ENCODE measurements at regions not wholly inside any gene's neighbourhood (a gene's known extent, or its start where the extent isn't known, plus 50 kb on each side); places are given as distances from the start of the nearest gene placed in this dataset.
"Not testable (repeated sequence)": the region's sequence is repeated elsewhere in the genome, so short reads cannot be mapped to it uniquely, and the experiment has no call there.

DNA sequence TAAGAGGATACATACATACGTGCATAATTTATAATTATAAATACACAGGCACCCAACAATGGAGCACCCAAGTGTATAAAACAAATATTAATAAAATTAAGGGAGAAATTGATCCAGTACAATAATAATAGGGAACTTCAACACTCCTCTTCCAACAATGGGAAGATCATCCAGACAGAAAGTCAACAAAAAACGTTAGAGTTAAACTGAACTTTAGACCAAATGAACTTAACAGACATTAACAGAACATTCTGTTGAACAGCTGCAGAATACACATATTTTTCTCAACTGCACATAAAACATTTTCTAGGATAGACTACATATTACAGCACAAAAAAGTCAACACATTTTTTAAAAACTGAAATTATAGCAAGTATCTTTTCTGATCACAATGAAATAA is 339.7 kb downstream of the CGGBP1 start:
- DNase-seq (ENCODE audit: low read depth), result no peak

DNA sequence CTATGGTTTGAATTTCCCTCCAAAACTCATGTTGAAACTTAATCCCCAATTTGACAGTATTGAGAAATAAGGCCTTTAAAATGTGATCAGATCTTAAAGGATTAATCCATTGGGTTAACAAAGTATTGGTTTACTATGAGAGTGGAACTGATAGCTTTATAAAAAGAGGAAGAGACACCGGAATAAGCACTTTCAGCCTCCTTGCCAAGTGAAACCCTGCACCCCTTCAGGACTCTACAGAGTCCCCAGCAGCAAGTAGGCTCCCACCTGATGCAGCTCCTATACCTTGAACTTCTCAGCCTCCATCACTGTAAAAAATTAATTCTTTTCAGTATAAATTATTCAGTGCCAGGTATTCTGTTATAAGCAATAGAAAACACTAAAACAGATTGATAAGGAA is 348.3 kb downstream of the CGGBP1 start:
- DNase-seq (ENCODE audit: low read depth), result no peak

DNA sequence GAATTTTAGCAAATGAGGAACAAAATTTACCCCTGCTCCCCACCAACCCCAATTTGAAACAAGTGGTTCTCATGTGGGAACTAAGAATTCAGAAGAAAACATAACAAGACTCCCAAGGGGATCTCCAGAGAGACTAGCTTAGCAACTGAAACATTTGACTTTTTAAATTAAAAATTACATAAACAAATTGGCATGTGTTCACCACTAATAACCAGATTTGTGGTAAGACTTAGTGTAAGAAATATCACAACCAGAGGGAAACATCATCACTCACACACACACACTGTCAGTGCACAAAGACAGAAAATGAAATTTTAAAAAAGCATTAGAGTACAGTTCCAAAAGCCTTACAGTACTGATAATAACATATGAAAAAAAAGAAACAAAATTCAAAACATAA is 348.8 kb downstream of the CGGBP1 start:
- no peak for DNase-seq (ENCODE audit: low read depth)

DNA sequence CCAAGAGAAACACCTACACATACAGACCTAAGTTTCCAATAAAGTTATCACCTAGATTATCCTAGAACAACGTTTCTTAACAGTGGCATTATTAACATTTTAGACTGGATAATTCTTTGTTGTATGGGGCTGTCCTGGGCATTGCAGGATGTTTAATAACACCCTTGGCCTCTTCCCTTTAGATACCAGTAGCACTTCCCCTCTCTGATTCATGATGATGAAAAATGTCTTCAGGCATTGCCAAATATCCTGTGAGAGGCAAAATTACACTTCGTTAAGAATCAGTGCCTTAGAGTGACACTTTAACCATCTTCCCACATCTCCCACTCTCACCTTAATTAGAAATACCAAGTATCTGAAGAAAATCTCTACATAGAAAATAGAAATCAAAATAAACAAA is 352.6 kb downstream of the CGGBP1 start:
- DNase-seq (ENCODE audit: low read depth), result no peak

DNA sequence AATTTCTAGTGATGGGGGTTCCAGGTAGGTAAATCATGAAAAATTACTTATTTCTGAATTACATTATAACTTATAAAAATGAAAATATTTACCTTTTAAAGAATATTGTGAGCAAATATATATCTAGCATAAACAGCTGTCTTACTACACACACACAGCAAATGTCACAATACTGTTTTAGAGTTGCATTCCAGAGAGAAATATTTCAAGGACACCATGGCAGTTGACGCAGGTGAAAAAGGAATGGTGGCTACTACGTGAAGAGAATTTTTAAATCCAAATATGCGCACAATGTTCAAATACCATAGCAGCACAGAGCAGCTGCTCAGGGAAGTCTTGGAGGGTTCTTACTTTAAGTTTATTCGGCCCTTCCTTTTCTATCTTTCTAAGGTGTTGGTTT is 356.2 kb downstream of the CGGBP1 start:
- DNase-seq (ENCODE audit: low read depth), result no peak

DNA sequence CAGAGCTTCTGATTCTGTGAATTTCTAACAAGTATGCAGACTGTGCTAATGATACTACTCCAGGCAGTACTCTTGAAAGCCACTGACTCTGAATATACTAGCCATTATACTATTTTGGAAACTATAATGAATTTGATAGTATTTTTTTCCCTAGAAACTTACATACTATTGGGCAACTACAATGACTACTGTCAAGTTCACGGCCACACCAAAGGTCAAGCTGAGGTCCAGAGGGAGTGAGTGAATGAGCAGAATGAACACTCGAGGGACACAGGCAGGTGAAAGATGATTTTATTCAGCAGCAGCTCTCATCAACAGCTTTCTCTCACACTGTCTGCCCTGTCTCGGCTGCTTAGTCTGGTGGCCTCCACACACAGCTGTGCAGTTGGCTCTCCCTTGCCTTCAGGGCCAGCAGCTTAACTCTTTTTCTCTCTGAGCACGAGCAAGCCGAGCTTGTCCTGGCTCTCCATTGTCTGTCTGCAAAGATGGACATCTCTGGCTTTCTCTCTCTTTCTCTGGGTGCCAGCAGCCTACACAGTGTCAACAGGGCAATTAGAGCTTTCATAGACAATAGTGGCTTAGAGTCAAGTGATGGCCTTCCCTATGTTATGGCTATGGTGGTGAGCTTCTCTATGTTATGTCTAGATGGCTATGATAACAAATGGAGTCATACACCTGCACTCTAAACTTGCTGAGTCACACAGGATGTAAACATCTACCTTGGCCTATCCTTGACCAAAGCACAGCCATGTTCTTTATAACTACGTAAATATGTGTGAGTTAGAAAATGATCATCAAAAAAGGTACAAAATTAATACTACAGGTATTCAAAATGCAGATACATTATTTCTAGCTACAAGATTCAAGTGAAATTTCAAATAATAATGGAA is 362.4 kb downstream of the CGGBP1 start:
- DNase-seq (ENCODE audit: low read depth), result peak; percentile 7

DNA sequence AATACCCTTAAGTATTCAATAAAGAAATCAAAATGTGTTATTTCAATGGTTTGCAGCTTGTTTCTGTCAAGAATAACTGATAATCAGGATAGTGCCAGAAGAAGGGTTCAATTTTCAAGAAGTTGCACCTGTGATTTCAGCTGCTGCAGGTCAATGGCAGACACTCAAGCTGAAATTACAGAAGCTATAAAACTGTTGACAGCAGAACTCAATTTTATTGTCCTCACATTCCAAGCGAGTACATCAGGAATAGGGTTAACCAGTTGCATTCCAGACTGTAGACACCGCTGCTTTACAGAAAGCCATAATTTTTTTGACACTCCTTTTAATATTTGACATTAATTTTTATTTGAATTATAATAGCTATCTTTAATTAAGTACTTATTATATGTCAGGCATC is 364.1 kb downstream of the CGGBP1 start:
- no peak for DNase-seq (ENCODE audit: low read depth)

DNA sequence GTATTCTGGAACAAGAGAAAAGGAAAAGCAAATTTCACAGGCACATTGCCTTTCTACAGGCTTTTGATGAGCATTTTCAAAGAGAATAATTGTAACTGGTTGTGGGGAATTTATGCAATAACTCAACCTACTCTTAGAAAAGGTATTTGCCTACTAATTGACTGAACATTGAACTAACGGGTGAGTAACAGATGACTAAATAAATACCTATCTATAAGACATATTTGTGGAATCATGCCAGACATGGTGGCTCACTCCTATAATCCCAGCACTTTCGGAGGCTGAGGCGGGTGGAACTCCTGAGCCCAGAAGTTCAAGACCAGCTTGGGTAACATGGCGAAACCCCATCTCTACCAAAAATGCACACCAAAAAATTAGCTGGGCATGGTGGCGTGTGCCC is 367.7 kb downstream of the CGGBP1 start:
- DNase-seq (ENCODE audit: low read depth), result peak; percentile 13

DNA sequence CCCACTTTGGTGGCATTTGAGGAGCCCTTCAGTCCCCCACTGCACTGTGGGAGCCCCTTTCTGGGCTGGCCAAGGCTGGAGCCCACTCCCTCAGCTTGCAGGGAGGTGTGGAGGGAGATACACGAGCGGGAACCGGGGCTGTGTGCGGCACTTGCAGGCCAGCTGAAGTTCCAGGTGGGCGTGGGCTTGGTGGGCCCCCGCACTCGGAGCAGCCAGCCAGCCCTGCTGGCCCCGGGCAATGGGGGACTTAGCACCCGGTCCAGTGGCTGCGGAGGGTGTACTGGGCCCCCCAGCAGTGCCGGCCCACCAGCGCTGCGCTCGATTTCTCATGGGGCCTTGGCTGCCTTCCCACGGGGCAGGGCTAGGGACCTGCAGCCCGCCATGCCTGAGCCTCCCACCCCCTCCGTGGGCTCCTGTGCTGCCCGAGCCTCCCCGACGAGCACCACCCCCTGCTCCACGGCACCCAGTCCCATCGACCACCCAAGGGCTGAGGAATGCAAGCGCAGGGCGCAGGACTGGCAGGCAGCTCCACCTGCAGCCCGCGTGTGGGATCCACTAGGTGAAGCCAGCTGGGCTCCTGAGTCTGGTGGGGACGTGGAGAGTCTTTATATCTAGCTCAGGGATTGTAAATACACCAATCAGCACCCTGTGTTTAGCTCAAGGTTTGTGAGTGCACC is 379.7 kb downstream of the CGGBP1 start:
- not testable (repeated sequence) for DNase-seq (ENCODE audit: low read depth)

DNA sequence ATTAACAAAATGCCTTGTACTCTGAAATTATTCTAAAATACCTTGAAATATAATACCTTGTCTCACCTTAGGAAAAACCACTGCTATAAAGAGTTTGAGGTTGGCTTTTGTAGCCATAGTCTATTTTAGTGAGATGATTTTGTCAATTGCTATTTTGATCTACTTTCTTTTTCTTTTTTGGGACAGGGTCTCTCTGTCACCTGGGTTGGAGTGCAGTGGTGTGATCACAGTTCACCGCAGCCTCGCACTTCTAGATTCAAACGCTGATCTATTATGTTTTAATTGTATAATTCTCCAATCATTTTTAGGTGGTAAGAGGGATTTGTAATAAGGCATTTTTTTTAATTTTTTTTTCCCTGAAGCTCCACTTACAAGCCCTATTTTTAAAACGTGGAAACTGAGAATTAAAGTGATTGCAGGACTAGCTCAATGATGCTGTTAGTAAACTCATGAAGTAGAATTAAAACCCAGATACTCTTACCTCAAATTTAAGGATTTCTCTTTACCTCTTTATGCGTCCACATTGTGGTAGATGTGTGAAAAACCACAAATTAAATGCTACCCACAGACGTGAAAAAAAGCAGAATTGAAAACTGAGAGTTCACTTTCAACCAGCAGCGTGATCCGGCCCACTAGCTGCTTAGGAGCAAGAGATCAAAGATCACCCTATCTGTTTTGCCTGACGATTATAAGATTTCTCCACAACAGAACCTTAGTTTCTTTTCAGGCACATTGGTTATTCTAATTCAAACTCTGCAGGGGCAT is 384.2 kb downstream of the CGGBP1 start:
- DNase-seq (ENCODE audit: low read depth), result no peak

DNA sequence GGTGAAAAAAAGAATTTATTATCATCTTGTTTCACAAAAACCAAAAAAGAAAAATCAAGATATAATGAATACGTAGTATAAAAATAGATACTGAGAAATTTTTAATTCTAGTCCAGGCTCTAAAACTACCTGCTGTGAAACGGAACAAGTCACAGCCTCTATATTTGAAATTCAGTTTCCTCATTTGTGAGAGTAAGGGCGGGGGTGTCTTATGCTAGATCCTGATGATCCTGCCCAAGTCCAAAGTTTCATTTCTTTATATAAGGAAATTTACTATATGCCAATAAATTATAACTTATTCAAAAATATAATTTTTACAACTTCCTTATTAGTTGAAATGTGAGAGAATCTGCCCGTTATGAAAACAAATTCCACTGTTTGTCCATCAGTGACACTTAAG is 385.7 kb downstream of the CGGBP1 start:
- no peak for DNase-seq (ENCODE audit: low read depth)

DNA sequence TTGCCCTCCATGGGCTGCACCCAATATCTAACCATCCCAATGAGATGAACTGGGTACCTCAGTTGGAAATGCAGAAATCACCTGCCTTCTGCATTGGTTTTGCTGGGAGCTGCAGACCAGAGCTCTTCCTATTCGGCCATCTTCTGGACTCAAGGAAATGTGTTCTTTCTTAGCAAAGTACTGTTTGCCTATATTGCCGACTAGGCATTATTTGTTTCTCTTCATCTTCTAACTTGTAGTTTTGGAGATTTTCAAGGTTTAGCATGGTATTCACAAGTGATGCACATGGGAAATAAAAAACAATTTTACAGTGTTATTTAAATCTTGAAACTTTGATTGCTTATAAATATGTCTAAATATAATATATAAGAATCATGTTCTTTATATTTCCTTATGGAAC is 377.8 kb upstream of the POU1F1 start:
- DNase-seq (ENCODE audit: low read depth), result no peak

DNA sequence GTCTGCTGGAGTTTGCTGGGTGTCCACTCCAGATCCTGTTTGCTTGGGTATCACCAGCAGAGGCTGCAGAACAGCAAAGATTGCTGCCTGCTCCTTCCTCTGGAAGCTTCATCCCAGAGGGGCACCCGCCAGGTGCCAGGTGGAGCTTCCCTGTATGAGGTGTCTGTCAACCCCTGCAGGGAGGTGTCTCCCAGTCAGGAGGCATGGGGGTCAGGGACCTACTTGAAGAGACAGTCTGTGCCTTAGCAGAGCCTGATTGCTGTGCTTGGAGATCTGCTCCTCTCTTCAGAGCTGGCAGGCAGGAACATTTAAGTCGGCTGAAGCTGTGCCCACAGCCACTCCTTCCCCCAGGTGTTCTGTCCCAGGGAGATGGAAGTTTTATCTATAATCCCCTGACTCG is 376.8 kb upstream of the POU1F1 start:
- DNase-seq (ENCODE audit: low read depth), result not testable (repeated sequence)

DNA sequence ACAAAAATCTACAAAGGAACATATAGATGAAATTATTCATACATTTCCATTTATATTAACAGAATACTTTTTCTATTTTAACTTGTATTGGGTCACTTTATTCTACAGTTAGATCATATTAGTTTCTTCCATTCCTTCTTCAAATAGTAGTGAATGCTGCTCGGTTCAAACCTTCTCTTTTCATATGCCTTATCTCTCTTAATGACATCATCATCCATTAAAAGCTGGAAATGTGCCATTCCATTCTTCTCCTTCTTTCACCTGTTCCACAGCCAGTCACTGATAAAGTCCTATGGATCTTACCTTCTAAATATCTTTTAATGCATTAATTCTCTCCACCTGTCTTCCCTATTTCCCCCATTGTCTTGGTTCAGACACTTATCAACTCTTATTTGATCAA is 358.0 kb upstream of the POU1F1 start:
- DNase-seq (ENCODE audit: low read depth), result no peak

DNA sequence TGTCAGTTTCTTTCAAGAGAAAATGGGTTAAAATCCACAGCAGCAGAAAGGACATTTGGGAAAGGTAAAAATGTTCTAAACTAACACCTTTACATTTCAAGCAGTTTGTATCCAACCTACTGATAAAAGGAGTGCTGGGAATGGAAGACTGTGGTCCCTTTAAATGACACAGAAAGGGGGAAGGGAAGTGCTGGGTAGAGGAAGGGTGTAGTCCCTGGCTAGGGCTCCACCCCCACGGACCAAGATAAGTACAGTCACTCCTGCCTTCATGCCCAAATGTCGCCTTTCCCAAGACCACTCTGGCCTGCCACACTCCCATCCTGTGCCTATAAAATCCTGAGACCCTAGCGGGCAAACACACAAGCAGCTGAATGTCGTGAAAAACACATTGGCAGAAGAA is 350.9 kb upstream of the POU1F1 start:
- no peak for DNase-seq (ENCODE audit: low read depth)

DNA sequence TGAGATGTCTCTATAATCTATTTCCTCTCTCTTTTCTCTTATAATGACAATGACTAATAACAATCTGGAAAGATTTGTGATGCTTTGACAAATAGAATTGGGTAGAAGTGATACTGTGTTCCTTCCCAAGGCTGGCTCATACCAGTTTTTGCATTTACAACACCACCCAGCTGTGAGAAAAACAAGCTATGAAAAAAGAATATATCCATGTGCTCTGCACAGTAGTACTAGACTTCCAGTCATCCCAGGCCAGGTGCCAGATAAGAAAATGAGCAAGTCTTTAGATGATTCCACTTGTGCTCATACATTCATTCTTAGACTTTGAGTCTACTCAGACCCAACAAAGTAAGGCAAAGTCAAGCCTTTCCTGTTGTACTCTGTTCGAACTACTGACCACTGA is 350.2 kb upstream of the POU1F1 start:
- DNase-seq (ENCODE audit: low read depth), result peak; percentile 6

DNA sequence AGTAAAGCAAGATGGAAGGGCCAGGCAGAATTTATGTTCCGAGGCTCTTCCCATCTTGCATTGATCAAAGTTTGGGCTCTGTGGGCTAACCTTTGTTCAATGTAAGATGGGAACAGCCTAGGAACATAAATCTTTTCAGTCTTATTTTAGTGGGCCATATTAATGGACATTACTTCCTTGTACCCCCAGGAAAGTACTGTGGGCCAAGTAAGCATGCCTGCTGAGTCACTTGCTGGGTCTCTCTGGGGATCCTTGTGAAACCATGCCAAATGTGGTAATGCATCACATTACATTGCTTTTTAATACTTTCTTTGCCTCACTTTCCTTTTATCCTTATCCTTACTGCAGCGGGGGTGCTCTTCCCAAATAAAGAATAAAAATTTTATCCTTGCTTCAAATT is 349.5 kb upstream of the POU1F1 start:
- DNase-seq (ENCODE audit: low read depth), result peak; percentile 29

DNA sequence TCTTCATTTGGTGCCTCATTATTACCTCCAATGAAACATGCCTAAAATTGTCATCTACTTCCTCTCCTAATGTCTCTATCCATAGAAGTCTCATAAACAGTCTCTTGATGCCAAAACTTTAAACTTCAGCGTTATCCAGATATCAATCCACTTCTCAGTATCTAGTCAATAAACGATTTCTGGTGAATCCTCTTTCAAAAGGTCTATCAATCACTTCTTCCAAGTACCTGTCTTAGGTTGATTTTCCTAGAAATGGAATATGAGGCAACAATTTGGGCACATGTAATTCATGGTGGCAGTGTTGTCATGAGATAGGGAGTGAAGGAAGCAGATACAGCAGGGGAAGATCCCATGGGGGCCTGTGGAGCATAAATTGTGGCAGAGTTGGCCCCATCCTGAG is 348.5 kb upstream of the POU1F1 start:
- DNase-seq (ENCODE audit: low read depth), result no peak

DNA sequence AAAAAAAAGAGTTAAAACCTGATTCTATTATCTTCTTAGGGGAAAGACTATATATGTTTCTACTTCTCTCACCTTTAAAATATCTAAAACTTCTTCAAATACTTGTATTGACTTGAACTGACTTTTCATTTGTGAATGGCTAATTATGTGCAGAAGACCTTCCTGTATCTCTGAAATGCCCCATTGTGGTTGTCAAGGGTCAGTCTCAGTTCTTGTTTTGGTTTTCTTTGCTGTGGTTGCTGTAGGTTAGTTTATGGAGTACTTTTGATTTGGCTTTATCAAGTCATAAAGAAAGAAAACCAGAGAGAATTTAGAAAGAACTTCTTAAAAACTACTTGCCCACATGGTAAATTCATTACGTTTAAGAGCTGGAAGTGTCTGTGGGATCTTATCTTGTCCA is 345.3 kb upstream of the POU1F1 start:
- no peak for DNase-seq (ENCODE audit: low read depth)

DNA sequence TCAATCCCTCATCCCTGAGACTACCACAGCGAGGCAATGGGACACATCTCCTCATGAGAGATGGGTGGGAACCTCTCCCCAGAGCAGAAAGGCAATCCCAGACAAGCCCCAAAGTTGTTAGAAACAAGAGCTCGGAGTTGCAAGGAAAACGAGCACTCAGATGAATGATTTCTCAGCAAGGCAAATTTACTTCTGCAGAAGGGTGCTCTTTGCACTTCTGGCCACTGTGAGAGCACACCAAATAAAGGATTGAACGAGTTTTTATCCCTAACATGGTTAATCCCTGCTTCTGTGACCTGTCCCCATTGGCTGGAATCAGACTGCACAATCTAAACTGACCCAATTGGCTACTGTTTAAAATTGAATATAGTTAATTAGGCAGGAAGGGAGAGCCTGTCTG is 339.1 kb upstream of the POU1F1 start:
- no peak for DNase-seq (ENCODE audit: low read depth)

DNA sequence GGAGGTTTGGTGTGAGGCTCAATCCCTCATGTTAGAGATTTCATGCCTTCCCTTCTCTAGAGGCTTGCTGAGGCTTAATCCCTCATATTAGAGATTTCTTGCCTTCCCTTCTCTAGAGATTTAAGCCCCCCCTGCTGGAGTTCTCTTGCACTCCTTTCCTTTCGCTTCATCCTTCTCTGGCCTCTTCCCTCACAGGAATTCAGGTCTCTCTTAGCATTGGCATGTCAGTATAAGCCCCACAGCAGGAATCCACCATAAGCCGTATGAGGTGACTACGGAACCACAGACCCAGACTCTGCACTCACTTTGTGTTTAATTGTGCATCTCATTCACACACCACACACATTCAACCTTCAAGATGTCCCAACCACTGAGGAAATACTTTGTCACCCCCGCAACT is 338.6 kb upstream of the POU1F1 start:
- DNase-seq (ENCODE audit: low read depth), result no peak

DNA sequence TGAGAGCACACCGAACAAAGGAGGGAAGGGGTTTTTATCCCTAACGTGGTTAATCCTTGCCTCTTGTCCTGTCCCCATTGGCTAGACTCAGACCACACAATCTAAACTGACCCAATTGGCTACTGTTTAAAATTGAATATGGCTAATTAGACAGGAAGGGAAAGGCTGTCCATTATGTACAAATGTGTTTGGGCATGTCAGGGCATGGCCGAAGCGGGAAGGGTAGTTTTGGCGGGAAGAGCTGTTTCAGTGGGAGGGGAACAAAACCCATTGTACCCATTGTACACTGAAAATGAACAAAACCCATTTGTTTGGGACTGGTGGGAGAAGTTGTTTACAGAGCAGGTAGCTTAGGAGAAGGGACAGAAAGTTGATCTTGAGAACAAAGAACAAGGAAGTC is 330.9 kb upstream of the POU1F1 start:
- DNase-seq (ENCODE audit: low read depth), result no peak

DNA sequence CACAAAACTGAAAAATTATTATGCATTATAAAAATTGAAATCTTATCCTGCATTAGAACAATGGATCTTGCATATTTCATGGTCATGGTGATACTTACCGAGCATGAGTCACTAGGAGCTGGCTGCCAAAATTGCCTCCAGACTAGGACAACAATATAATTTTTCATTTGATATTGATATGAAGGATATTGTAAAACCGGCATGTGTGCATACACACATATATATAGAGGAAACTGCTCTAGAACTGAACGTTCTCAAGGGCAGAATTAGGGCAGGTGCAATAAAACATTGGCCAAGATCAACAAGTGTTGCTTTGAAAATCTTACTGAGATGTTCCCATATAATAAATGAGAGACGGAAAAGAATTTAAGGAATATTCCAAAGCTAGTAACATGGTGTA is 319.4 kb upstream of the POU1F1 start:
- no peak for DNase-seq (ENCODE audit: low read depth)

Measured in Daoy (cell line).